KOPT-K1 (cell line): ENCODE measurements at regions not wholly inside any gene's neighbourhood (a gene's known extent, or its start where the extent isn't known, plus 50 kb on each side); places are given as distances from the start of the nearest gene placed in this dataset.

Experiments used
- H3K27ac ChIP-seq: fragments of 200-600 bp; sonication (generic); 2 replicates; pipeline ENCODE4 v1.5.1; 2016; ENCODE audit warnings: antibody characterized with exemption, mild to moderate bottlenecking, low read depth, low read length; ENCODE audit not compliant: poor library complexity, severe bottlenecking
- H3K36me3 ChIP-seq: fragments of 200-600 bp; sonication (generic); 2 replicates; pipeline ENCODE4 v1.5.1; 2017; ENCODE audit warnings: antibody characterized with exemption, mild to moderate bottlenecking, low read length, moderate library complexity; ENCODE audit not compliant: insufficient read depth
- H3K9me3 ChIP-seq: fragments of 200-600 bp; sonication (generic); 2 replicates; pipeline ENCODE4 v1.5.1; 2017; ENCODE audit warnings: antibody characterized with exemption, low read length, mild to moderate bottlenecking; ENCODE audit not compliant: insufficient read depth, poor library complexity, severe bottlenecking

- H3K9me3 ChIP-seq = no peaks in the 10 kb centered on the region
- H3K36me3 ChIP-seq = no peaks in the 10 kb centered on the region
- H3K27ac ChIP-seq = no peak overlapping the region
Observed at GRCh38 chr3:193874512-193874911, 261.4 kb upstream of the HES1 start.

GRCh38 chr3:193874997-193875593, 260.9 kb upstream of the HES1 start:
- H3K36me3 ChIP-seq = no peaks in the 10 kb centered on the region
- no peaks in the 10 kb centered on the region for H3K9me3 ChIP-seq
- H3K27ac ChIP-seq = no peak overlapping the region

GRCh38 chr3:193875601-193876321, 260.2 kb upstream of the HES1 start:
- no peak overlapping the region for H3K27ac ChIP-seq
- H3K36me3 ChIP-seq = no peaks in the 10 kb centered on the region
- H3K9me3 ChIP-seq = no peaks in the 10 kb centered on the region

DNA sequence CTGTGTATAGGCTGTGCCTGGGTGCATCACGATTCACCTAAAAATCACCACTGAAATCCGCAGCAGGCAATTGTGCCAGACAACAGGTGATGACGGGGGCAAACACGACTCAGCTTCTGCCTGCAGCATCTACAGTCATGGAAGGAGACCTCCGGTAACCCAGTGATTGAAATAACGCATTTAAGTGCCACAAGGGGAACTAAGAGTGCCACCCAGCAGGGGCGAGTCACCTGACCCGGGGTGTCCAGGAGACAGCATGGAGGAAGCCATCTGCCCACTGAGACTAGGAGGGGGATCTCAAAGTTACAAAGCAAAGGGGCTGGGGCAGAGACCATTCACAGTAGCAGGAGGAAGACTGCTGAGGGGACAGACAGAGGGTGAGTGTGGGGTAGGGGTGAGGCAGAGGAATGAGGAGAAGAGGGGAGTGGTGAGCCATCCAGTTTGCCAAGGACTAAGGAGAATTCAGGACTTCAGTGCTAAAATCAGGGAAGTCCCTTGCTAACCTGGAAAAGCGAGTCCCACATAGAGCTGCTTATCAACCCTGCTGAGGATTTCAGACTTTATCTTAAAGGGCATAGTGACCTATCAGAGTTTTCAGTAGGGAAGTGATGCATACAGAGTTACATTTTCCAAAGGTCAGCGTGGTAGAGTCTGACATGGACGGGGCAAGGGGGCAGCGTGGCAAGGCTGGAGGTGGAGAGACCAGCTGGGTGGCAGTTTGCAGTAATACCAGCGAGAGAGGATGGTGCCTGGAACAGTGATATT, 256.7 kb upstream of the HES1 start:
- no peaks in the 10 kb centered on the region for H3K36me3 ChIP-seq
- H3K9me3 ChIP-seq = no peaks in the 10 kb centered on the region
- H3K27ac ChIP-seq = no peak overlapping the region

DNA sequence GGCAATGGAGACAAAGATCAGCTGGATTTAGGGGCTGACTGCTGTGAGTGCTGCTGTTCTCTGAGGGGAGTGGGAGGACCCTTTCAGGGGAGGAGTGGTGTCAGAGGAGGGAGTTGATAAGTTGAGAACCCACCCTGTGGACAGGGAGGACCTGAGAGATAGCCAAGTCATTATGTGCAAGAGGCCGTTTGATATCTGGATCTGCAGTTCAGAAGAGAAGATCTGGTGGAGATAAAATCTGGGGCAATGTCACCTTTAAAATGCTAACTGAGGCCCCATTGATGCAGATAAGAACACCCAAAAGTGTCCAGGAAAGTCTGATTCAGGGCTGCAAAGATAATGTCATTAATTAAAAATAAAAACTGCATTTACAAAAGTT, 256.1 kb upstream of the HES1 start:
- H3K9me3 ChIP-seq = no peaks in the 10 kb centered on the region
- H3K36me3 ChIP-seq = no peaks in the 10 kb centered on the region
- H3K27ac ChIP-seq = no peak overlapping the region

- Histone ChIP-seq H3K27ac (no peak overlapping the region), H3K36me3 (no peaks in the 10 kb centered on the region), H3K9me3 (no peaks in the 10 kb centered on the region)
Observed at GRCh38 chr3:193882091-193882490, 253.9 kb upstream of the HES1 start.

- no peaks in the 10 kb centered on the region for H3K36me3 ChIP-seq
- no peak overlapping the region for H3K27ac ChIP-seq
- no peaks in the 10 kb centered on the region for H3K9me3 ChIP-seq
Observed at GRCh38 chr3:193883551-193883950, 252.4 kb upstream of the HES1 start.

DNA sequence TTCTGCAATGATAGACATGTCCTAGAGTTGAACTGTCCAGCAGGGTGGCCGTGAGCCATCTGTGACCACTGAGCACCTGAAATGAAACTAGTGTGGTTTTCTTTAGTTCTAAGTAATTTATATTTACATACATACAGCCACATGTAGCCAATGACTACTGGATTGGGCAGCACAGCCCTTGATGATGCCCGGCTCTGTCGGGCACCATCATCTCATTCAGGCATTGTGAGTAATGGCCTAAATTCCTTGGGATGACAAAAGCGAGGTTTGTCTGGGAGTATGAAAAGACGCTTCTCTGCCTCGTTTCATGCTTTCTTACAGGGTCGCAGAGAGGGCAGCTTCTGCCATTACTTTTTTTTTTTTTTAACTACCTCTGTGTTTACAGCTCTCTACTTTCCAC, 251.9 kb upstream of the HES1 start:
- H3K36me3 ChIP-seq = no peaks in the 10 kb centered on the region
- H3K27ac ChIP-seq = no peak overlapping the region
- no peaks in the 10 kb centered on the region for H3K9me3 ChIP-seq

DNA sequence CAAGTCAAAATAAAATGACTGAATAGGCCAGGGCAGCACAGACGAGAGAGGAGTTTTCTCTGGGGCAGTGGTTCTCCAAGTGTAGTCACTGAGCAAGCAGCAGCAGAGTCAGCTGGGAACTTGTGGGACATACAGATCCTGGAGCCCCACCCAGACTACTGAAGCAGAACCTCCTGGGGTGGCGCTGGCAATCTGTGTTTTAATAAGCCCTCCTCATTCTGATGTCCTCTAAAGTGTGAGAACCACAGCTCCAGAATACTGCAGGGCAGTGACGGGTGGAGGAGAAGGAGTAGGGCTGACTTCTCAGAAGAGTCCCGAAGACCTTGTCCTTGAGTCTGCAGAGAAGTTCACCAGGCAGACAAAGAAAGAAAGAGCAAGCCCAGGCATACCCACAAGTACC, 251.3 kb upstream of the HES1 start:
- H3K36me3 ChIP-seq = no peaks in the 10 kb centered on the region
- H3K27ac ChIP-seq = no peak overlapping the region
- no peaks in the 10 kb centered on the region for H3K9me3 ChIP-seq

DNA sequence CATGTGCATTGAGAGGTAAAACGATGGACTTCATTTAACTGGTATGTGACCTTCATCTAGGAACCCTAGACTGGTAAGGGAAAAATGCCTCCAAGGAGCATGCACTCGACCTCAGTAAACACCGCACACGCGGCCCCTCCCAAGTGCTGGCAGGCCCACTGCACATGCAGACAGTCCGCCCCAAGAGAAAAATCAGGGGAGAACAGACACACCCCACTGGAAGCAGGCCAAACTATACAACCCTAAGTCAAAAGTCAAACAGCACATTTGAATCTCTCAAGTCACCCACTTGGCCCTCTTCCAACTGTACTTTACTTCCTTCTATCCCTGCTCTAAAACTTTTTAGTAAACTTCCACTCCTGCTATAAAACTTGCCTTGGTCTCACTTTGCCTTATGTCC, 250.1 kb upstream of the HES1 start:
- Histone ChIP-seq H3K27ac (no peak overlapping the region), H3K36me3 (no peaks in the 10 kb centered on the region), H3K9me3 (no peaks in the 10 kb centered on the region)

GRCh38 chr3:193890016-193890897, 245.7 kb upstream of the HES1 start:
- no peaks in the 10 kb centered on the region for H3K36me3 ChIP-seq
- H3K9me3 ChIP-seq = no peaks in the 10 kb centered on the region
- no peak overlapping the region for H3K27ac ChIP-seq

DNA sequence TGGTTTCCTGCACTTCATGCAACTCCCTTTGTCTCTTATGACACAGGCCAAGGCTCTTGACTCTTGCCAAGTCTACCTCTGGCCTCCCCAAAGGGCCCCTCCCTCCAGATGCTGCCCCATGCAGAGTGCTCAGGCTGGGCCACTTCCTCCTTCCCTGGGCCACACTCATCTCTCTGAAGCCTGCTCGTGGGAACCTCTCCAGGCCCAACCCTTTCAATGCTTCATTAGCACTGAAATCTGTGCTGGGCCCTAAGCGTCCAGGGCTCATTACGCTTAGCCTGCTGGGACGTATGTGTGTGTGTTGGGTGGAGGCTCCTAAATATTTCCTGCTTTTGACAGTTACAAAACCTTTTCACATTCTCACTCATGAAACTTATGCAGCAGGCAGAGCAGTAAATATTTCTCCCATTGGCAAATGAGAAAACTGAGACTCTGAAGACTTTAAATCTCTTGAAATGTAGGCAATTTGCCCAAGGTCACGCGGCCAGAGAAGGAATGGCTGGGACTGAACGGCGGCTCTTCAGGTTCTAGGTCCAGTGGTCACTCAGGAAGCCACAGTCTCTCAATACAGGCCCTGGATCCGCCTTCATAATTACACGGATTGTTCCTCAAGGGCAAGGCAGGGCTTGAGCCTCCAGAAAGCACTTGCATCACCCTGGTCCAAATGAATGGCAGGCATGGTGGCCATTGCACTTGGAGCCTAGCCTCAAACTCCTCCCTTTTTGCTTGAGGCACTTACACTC, 241.7 kb upstream of the HES1 start:
- Histone ChIP-seq H3K9me3 (no peaks in the 10 kb centered on the region), H3K36me3 (no peaks in the 10 kb centered on the region), H3K27ac (no peak overlapping the region)

- Histone ChIP-seq H3K9me3 (no peaks in the 10 kb centered on the region), H3K36me3 (no peaks in the 10 kb centered on the region), H3K27ac (no peak overlapping the region)
Observed at GRCh38 chr3:193895409-193895808, 240.5 kb upstream of the HES1 start.

- Histone ChIP-seq H3K27ac (no peak overlapping the region), H3K36me3 (no peaks in the 10 kb centered on the region), H3K9me3 (no peaks in the 10 kb centered on the region)
Observed at GRCh38 chr3:193896419-193896818, 239.5 kb upstream of the HES1 start.
